ENCODE measurements at regions not wholly inside any gene's neighbourhood (a gene's known extent, or its start where the extent isn't known, plus 50 kb on each side); places are given as distances from the start of the nearest gene placed in this dataset.
"Not testable (repeated sequence)": the region's sequence is repeated elsewhere in the genome, so short reads cannot be mapped to it uniquely, and the experiment has no call there.

DNA sequence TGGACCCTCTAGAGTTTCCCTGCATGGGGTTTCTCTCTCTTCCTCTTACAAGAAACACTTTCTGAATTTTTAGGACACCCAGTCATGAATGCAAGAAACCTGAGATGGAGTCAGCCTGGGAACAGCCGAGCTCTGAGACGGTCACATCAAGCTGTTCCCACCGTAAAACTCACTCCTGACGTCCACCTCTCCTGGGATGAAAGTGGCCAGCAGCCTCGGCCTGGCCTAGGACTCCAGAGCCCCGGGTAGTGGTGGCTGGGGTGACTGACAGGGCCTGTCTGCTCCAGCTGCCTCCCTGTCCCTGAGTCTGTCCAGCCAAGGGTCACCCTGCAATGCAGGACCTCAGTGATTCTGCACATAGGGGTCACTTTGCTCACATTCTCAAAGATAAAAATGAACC, 217.8 kb downstream of the SHOX start:
- no peak for DNase-seq (ENCODE audit: low read depth)

DNA sequence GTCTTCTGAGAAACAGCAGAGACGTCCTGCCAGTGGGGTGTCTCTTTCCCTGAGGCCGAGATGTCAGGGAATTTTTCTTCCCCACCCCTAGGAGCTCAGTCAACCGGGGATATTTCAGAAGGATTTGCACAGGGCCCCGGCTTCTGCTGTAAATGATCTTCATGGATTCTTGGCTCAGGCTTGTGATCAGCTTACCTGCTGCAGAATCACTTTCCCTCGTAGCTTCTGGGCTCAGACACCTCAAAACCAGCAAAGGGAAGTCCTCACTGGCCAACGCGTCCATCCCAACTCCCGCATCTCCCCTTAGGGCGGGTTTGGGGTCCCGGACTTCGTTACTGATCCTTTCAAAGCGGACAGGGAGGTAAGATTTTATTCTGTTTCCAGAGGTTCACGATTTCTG, 212.7 kb downstream of the SHOX start:
- DNase-seq (ENCODE audit: low read depth): no peak

DNA sequence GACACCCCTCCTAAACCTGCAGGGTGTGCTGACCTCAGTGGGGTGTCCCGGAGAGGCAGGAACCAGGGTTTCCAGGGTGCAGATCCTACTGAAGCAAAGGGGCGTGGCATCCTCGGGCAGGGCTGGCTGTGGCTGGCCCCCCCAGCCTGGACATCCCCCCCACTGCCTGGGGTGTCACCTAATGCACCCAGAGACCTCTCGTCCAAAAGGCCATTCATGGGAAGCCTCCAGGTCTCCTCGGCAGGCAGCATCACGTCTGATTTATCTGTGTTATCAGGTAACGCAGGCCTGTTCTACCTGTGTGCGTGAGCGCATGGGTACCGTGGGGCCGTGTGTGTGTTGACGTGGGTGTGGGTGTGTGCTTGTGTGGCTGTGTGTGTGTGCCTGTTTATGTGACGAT, 210.0 kb downstream of the SHOX start:
- no peak for DNase-seq (ENCODE audit: low read depth)

DNA sequence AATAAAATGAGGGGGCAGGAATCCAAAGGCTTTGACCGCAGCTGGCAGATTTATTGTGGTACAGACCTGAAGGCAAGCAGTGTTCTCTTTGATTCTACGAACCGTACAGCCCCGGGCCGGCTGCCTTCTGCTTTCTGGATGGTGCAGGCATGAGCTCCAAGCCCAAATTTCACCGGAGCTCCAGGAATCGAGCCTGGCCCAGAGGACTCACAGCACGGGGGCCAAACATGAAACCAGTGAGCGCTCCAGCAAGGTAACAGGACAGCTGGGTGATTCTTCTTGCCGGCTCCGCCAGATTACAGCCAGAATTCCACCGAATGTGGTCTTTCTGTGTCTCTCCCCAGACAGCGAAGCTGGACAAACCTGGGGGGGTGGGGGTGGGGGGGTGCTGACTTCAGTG, 208.1 kb downstream of the SHOX start:
- DNase-seq (ENCODE audit: low read depth): not testable (repeated sequence)

DNA sequence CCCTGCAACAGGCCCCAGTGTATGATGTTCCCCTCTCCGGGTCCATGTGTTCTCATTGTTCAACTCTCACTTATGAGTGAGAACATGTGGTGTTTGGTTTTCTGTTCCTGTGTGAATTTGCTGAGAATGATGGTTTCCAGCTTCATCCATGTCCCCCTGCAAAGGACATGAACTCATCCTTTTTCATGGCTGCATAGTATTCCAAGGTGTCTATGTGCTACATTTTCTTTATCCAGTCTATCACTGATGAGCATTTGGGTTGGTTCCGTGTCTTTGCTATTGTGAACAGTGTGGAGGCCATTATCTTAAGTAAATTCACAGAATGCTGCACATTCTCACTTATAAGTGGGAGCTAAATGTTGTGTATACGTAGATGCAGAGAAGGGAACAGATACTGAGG, 205.3 kb downstream of the SHOX start:
- not testable (repeated sequence) for DNase-seq (ENCODE audit: low read depth)

DNA sequence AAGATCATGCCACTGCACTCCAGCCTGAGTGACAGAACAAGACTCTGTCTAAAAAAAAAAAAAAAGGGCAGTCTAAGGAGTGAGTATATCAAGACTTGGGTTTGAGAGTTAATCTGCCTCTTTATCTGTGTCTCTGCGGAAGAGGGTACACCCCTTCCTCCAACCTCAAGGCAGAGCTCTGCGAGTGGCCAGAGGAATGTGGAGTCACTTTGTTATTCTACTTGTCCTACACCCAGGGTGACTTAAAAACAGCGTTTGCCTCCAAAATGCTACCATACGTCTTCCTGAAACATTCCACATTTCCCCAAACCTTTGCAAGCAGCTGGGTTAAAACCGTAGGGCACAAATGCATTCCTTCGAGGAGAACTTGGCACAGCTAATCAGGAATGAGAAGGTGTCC, 199.9 kb downstream of the SHOX start:
- DNase-seq (ENCODE audit: low read depth): no peak

DNA sequence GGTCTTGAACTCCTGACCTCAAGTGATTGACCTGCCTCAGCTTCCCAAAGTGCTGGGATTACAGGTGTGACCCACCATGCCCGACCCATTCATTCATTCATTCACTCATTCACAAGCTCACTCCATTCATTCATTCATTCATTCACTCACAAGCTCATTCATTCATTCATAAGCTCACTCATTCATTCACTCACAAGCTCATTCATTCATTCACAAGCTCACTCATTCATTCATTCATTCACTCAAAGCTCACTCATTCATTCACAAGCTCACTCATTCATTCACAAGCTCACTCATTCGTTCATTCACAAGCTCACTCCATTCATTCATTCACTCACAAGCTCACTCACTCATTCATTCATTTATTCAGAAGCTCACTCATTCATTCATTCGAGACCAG, 198.6 kb downstream of the SHOX start:
- DNase-seq (ENCODE audit: low read depth): no peak

DNA sequence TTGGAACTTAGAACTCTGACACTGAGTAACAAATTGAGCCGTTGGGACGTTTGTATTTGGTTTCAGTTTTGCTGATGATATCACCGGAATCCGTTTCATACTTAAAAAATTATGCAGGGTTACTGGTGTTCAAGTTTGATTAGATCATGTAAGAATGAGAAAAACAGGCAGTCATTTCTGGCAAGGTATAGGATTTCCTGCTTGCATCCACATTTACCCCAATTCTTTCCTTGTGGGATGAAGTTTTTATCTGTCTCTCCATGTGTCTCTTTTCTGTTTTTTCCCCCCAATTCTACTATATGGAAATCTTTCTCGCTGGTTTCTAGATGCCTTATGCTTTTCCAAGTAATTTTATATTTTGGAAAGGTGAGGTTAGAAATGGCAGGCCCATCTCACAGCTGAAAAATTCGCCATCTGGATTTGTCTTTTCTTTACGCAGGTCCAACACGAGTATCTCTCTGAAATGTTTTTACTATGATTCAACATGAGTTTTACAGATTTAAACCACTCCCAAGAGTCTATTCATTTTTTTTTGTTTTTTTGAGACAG, 197.9 kb downstream of the SHOX start:
- no peak for DNase-seq (ENCODE audit: low read depth)

DNA sequence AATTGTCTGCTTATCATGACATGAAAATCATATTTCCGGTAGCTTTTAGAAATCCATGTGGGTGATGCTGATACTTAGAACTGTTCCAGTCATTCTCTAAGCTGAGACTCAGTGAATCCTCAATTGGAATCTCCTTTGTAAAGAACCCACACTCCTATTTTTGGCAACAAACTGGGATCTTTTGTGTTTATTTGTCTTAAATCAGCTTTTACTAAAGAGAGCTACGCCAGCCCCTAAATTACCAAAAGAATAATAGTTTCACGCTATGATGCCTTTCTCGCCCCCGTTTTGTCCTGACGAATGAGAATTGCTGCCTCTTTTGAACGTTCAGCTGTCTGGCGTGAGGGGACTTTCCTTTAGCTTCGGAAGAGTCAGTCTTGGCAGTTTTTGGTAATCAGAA, 195.9 kb downstream of the SHOX start:
- DNase-seq (ENCODE audit: low read depth): no peak

DNA sequence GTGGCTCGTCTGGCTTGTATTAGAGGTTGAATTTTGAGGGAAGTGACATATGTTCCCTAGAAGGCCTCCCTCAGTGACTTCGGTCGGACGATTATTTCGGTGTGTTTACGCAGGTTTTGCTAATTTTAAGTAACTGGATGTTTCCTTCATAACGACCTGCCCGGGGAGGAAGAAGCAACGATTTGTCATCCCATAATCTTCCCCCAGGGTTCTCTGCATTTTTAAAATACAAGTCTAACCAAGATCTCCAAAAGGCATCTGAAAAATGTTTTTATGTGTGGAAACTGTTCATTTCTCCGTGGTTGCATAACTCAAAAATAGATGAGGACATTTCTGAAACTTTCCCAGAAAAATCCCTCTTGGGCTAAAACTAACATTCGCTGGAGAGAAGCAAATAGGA, 195.4 kb downstream of the SHOX start:
- no peak for DNase-seq (ENCODE audit: low read depth)

DNA sequence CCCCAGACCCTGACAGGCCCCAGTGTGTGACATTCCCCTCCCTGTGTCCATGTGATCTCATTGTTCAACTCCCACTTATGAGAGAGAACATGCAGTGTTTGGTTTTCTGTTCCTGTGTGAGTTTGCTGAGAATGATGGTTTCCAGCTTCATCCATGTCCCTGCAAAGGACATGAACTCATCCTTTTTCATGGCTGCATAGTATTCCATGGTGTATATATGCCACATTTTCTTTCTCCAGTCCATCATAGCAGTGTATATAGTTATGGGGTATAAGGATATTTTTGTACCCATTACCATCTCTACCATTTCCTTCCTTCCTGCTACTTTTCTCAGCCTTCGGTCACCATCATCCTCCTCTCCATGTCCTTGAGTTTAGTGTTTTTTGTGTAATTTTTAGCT, 192.5 kb downstream of the SHOX start:
- not testable (repeated sequence) for DNase-seq (ENCODE audit: low read depth)

DNA sequence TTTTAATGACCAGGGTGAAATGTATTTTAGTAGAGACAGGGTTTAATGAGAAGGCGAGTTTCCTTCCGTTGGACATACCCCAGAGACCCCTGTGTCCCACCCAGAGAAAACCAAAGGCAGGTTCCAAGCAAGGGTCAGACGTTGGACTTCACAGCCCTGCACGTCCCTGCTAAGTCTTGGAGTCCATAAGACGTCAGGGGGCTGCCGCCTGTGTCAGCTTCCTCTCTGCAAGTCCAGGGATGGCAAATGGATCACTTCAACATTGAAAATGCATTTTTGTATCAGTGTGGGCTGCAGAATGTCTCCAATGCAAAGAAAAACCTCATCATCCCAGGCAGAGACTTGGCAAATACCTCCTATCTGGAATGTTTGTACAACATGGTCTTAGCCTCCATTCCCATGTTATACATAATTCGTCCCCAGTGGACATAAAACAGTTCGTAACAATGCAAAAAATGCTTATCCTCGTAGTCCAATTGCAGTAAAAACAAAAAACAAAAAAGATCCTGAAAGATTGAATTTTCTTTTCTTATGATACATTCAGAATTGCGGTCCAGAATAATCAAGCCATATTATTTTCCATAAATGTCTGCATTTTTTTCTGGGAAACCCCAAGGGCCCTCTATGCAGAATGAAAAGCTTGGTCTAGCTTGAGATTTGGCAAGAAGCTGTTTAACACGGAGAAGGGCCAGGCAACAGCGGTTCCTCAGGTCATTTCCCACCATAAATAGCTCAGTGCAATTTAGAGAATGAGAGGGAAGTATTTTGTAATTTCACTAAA, 190.9 kb downstream of the SHOX start:
- no peak for DNase-seq (ENCODE audit: low read depth)

DNA sequence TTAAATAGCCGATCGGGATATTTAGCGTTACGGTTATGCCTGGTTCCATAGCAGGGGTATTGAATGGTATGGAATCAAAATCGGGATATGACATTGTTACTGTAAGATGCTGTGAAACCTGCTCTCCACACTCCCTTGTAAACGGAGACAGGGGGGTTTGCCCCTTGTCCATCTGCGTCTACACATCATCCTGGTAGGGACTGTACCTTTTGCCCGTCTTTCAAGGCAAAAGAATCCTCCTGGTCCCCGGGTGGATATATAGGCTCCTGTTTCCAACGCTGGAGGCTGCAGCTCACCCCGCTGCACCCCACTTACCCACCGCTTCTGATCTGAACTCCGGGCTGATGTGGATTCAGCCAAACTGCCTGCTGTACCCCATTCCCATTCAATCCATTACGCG, 189.1 kb downstream of the SHOX start:
- no peak for DNase-seq (ENCODE audit: low read depth)

DNA sequence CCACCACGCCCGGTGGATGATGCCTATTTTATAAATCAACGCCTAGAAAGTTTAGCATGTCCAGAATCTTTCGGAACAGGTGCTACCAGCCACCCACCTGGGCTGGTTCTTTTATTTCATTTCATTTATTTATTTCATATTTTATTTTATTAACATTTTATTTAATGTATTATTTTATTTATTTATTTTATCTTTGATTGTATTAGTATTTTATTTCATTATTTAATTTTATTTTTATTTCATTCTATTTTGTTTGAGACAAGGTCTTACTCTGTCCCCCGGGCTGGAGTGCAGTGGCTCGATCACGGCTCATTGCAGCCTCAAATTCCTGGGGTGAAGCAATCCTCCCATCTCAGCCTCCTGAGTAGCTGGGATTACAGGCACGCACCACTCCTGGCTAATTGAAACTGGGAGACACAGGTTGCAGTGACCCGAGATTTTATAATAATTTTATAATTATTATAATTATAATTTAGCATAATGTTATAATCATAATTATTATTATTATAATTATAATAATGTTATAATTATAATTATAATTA, 187.2 kb downstream of the SHOX start:
- DNase-seq (ENCODE audit: low read depth): no peak

DNA sequence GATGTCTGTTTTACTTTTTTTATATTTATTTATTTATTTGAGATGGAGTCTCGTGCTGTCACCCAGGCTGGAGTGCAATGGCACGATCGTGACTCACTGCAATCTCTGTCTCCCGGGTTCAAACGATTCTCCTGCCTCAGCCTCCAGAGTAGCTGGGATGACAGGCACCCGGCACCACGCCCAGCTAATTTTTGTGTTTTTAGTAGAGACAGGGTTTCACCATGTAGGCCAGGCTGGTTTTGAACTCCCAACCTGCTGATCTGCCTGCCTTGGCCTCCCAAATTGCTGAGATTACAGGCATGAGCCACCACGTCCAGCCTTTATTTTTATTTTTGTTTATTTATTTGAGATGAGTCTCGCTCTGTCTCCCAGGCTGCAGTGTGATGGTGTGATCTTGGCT, 186.6 kb downstream of the SHOX start:
- not testable (repeated sequence) for DNase-seq (ENCODE audit: low read depth)

DNA sequence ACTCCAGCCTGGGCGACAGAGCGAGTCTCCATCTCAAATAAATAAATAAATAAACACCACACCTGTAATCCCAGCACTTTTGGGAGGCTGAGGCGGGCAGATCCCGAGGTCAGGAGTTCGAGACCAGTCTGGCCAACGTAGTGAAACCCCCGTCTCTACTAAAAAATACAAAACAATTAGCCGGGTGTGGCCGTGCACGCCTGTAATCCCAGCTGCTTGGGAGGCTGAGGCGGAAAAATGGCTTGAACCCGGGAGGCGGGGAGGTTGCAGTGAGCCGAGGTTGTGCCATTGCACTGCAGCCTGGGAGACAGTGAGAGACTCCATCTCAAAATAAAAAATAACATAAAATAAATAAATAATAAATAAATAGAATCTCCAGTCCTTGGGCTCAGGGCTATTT, 185.8 kb downstream of the SHOX start:
- no peak for DNase-seq (ENCODE audit: low read depth)

DNA sequence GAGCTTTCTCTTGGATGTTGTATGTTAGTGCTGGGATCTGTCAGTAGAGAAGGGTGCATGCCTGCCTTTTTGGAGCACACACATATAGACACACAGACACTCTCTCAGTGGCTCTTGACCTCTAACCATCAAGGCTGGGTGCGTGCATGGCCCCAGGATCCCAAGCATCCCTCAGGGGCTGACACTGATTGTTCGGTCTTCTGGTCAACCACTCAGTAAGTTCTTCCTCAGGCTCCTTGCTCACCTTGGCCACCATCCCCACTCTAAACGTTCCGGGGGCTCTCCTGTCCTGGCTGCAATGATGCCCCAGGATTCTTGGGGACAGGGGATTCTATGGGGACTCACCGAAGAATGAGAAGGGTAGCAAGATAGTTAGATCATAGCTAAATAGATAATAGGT, 179.6 kb downstream of the SHOX start:
- no peak for DNase-seq (ENCODE audit: low read depth)

DNA sequence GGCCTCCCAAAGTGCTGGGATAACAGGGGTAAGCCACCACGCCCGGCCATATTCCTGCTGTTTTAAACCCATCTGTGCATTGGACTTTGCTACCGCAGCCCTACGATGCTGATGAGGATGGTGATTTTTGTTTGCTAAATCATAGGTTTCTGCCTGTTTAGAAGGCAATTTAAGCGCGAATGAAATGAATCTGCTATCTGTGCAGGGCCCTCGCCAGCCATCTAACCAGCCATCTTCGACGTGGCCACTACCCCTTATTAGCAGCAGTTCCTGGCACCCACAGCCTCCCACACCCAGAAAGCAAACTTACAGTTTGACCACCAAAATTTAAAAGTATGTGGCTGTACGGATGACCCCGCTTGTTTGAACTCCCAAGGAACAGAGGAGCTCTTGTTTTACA, 178.5 kb downstream of the SHOX start:
- DNase-seq (ENCODE audit: low read depth): no peak

DNA sequence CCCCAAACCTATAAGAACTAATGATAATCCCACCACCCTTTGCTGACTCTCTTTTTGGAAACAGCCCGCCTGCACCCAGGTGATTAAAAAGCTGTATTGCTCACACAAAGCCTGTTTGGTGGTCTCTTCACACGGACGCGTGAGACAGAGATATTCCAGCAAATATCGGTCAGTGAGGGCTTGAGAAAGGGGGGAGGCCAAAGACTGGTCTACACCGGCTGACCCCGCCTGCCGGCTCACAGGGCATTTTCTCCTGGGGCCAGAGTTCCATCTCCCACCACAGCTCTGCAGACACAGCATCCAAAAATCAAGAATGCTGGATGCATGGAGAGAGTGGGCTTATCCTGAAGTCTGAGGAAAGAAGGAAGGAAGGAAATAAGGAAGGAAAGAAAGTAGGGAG, 176.0 kb downstream of the SHOX start:
- no peak for DNase-seq (ENCODE audit: low read depth)

DNA sequence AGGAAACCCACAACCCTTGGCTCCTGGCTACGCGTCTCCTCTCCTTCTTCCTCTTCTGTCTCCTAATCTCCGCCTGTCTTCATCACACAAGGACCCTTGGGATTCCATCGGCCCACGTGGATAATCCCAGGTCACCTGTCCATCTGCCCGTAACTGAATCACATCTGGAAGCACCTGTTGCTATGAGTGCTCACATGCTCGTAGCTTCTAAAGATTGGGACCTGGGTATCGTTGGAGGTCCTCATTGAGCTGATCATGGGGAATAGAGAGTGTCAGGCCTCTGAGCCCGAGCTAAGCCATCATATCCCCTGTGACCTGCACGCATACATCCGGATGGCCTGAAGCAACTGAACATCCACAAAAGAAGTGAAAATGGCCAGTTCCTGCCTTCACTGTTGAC, 175.4 kb downstream of the SHOX start:
- DNase-seq (ENCODE audit: low read depth): no peak

DNA sequence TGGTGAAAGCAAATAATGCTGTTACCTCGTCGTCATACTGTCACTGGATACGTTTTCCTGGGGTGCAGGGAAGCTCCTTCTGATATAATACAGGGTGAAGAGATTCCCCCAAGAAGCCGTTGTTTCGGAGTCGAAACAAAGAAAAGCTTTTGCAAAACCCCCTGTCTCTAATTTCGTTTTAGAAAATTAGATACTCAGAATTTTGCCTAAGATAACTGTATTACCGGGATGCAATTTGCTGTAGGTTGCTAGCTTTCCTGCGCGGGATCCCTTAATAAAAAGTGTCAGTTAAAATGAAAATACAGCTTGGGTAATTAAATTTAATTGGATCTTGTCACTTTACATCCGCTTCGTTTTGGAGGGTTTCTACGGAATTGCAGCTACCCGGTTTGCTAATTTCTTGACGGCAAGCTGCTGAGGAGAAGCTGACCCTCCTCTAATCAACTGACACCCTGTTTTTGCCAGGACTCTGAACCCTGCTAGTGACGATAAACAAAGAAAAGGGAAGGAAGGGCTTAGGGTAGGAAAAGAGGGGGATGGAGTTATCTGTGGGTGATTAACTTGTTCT, 174.6 kb downstream of the SHOX start:
- no peak for DNase-seq (ENCODE audit: low read depth)

DNA sequence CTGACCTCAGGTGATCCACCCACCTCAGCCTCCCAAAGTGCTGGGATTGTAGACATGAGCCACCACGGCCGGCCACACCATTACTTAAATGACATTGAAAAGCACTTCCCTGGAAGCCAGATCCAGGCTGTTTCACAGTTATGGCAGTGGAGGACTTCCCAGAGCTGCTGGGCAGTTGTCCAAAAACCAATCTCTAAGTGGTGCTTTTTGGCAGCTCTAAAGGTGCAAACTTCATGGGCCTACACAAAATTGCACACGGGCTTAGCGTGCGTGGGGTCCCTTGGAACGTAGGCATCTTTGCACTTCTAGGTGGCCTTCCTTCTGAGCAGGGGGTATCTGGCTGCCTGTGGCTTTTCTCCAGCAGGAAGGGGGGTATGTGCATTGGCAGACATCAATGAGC, 172.3 kb downstream of the SHOX start:
- DNase-seq (ENCODE audit: low read depth): no peak

DNA sequence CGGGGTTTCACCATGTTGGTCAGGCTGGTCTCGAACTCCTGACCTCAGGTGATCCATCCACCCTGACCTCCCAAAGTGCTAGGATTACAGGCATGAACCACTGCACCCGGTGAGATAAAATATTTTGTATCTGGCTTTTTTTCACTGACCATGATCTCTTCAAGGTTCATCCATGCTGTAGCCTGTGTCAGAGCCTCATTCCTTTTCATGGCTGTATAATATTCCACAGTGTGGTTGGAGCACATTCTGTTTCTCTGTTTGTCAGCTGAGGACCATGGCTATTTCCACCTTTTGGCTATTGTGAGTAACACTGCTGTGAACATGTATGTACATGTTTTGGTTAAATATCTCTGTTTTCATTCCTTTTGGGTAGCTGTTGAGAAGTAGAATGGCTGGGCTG, 169.2 kb downstream of the SHOX start:
- no peak for DNase-seq (ENCODE audit: low read depth)

DNA sequence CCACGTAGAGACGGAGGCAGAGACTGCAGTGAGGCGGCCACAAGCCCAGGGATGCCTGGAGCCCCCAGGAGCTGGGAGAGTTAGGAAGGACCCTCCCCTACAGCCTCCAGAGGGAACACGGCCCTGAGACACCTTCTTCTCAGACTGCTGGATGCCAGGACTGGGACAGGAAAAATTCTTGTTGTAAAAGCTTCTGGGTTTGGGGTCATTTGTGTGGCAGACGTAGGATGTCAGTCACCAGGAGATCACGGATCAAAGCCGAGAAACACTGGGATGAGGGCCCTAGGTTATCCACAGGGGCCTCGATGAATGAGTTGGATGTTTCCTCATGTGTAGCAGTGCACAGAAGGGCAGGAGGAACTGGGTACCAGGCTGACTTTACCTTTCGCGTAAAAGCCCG, 163.7 kb downstream of the SHOX start:
- no peak for DNase-seq (ENCODE audit: low read depth)

All from HS-27A (cell line).